ENCODE measurements at regions not wholly inside any gene's neighbourhood (a gene's known extent, or its start where the extent isn't known, plus 50 kb on each side); places are given as distances from the start of the nearest gene placed in this dataset.

- DNase-seq (ENCODE audit: low spot score) = no peak
- no peak for TF ChIP-seq CTCF (IDR thresholded peaks at IDR 0.05; ENCODE audit: extremely low read depth, missing control alignments)
Observed at GRCh38 chr5:98585661-98586310, 187.7 kb upstream of the RGMB start.

GRCh38 chr5:98586581-98586980 is 186.9 kb upstream of the RGMB start:
- no peak for DNase-seq (ENCODE audit: low spot score)
- TF ChIP-seq CTCF (IDR thresholded peaks at IDR 0.05; ENCODE audit: extremely low read depth, missing control alignments) = no peak

GRCh38 chr5:98587166-98587565 is 186.3 kb upstream of the RGMB start:
- DNase-seq (ENCODE audit: low spot score) = no peak
- no peak for TF ChIP-seq CTCF (IDR thresholded peaks at IDR 0.05; ENCODE audit: extremely low read depth, missing control alignments)

- TF ChIP-seq CTCF (IDR thresholded peaks at IDR 0.05; ENCODE audit: extremely low read depth, missing control alignments) = no peak
- no peak for DNase-seq (ENCODE audit: low spot score)
Observed at GRCh38 chr5:98588215-98588614, 185.2 kb upstream of the RGMB start.

GRCh38 chr5:98593418-98593817 is 180.0 kb upstream of the RGMB start:
- no peak for DNase-seq (ENCODE audit: low spot score)
- no peak for TF ChIP-seq CTCF (IDR thresholded peaks at IDR 0.05; ENCODE audit: extremely low read depth, missing control alignments)

GRCh38 chr5:98594098-98594497 is 179.4 kb upstream of the RGMB start:
- TF ChIP-seq CTCF (IDR thresholded peaks at IDR 0.05; ENCODE audit: extremely low read depth, missing control alignments) = no peak
- DNase-seq (ENCODE audit: low spot score) = no peak

GRCh38 chr5:98599016-98599415 is 174.4 kb upstream of the RGMB start:
- DNase-seq (ENCODE audit: low spot score) = no peak
- no peak for TF ChIP-seq CTCF (IDR thresholded peaks at IDR 0.05; ENCODE audit: extremely low read depth, missing control alignments)

All from GM20000 (cell line).